Activated T-helper 1 cell treated with anti-CD3 and anti-CD28 coated beads, Interleukin-12 subunit alpha, Interleukin-12 subunit beta, Interleukin-2, Interleukin-4 antibody, amounts not matched to agents 30 ng/mL and 10 ng/mL and 1 ng/mL, durations not matched to agents 14 hours and 24 hours and 36 hours (primary cell): ENCODE measurements at regions not wholly inside any gene's neighbourhood (a gene's known extent, or its start where the extent isn't known, plus 50 kb on each side); places are given as distances from the start of the nearest gene placed in this dataset.
"Not testable (repeated sequence)": the region's sequence is repeated elsewhere in the genome, so short reads cannot be mapped to it uniquely, and the experiment has no call there.

Source experiments
- DNase-seq: peaks from one replicate; pipeline ENCODE4 v3.0.0; 2021; ENCODE audit warnings: low spot score
- H3K27ac Mint-ChIP-seq: one replicate; pipeline ENCODE4 v1.8.0; 2021; ENCODE audit warnings: mild to moderate bottlenecking, mixed read lengths
- H3K27me3 Mint-ChIP-seq: one replicate; pipeline ENCODE4 v1.8.0; 2022; ENCODE audit warnings: mild to moderate bottlenecking, moderate library complexity, mixed read lengths; ENCODE audit not compliant: insufficient read depth
- H3K36me3 Mint-ChIP-seq: one replicate; pipeline ENCODE4 v1.8.0; 2021; ENCODE audit warnings: low read depth, mixed read lengths
- H3K4me1 Mint-ChIP-seq: one replicate; pipeline ENCODE4 v1.8.0; 2021; ENCODE audit warnings: low read depth, mixed read lengths
- H3K4me3 Mint-ChIP-seq: one replicate; pipeline ENCODE4 v1.8.0; 2021; ENCODE audit warnings: mild to moderate bottlenecking, moderate library complexity, mixed read lengths
- H3K9me3 Mint-ChIP-seq: one replicate; pipeline ENCODE4 v1.8.0; 2021; ENCODE audit warnings: mixed read lengths
- intact Hi-C: fragments of 100-400 bp; cut with micrococcal nuclease; formaldehyde crosslinking; loops from one replicate; pipeline ENCODE4 v1.15.1; 2024

- intact Hi-C loops: no loop called here
- Mint-ChIP-seq H3K36me3 (no peaks in the 10 kb centered on the region), H3K4me1 (no peaks in the 10 kb centered on the region), H3K9me3 (no peaks in the 10 kb centered on the region), H3K27me3 (no peaks in the 10 kb centered on the region), H3K27ac (no peak overlapping the region), H3K4me3 (no peak overlapping the region)
- DNase-seq: no peak
Observed at GRCh38 chr6:95837890-95838289, 177.9 kb upstream of the FUT9 start.

GRCh38 chr6:95841560-95841959, 174.2 kb upstream of the FUT9 start:
- H3K27ac Mint-ChIP-seq: no peak overlapping the region
- H3K4me3 Mint-ChIP-seq: no peak overlapping the region
- intact Hi-C loops: no loop called here
- H3K4me1 Mint-ChIP-seq: no peaks in the 10 kb centered on the region
- no peaks in the 10 kb centered on the region for H3K9me3 Mint-ChIP-seq
- no peak for DNase-seq
- H3K27me3 Mint-ChIP-seq: no peaks in the 10 kb centered on the region
- no peaks in the 10 kb centered on the region for H3K36me3 Mint-ChIP-seq

- H3K9me3 Mint-ChIP-seq: no peaks in the 10 kb centered on the region
- H3K27ac Mint-ChIP-seq: no peak overlapping the region
- H3K4me3 Mint-ChIP-seq: no peak overlapping the region
- H3K4me1 Mint-ChIP-seq: no peaks in the 10 kb centered on the region
- intact Hi-C loops: no loop called here
- DNase-seq: no peak
- H3K36me3 Mint-ChIP-seq: no peaks in the 10 kb centered on the region
- no peaks in the 10 kb centered on the region for H3K27me3 Mint-ChIP-seq
Observed at GRCh38 chr6:95846652-95847051, 169.1 kb upstream of the FUT9 start.

GRCh38 chr6:95847061-95847460, 168.7 kb upstream of the FUT9 start:
- H3K27ac Mint-ChIP-seq: no peak overlapping the region
- no peaks in the 10 kb centered on the region for H3K4me1 Mint-ChIP-seq
- no peaks in the 10 kb centered on the region for H3K36me3 Mint-ChIP-seq
- no peaks in the 10 kb centered on the region for H3K27me3 Mint-ChIP-seq
- intact Hi-C loops: no loop called here
- no peak overlapping the region for H3K4me3 Mint-ChIP-seq
- no peaks in the 10 kb centered on the region for H3K9me3 Mint-ChIP-seq
- DNase-seq: no peak

- no peaks in the 10 kb centered on the region for H3K27me3 Mint-ChIP-seq
- no peak overlapping the region for H3K27ac Mint-ChIP-seq
- DNase-seq: no peak
- no peaks in the 10 kb centered on the region for H3K4me1 Mint-ChIP-seq
- no peaks in the 10 kb centered on the region for H3K9me3 Mint-ChIP-seq
- intact Hi-C loops: no loop called here
- H3K4me3 Mint-ChIP-seq: no peak overlapping the region
- H3K36me3 Mint-ChIP-seq: no peaks in the 10 kb centered on the region
Observed at GRCh38 chr6:95848717-95849116, 167.1 kb upstream of the FUT9 start.

- H3K27me3 Mint-ChIP-seq: no peaks in the 10 kb centered on the region
- H3K9me3 Mint-ChIP-seq: peaks cover 4% of the 10 kb centered on the region
- no peaks in the 10 kb centered on the region for H3K4me1 Mint-ChIP-seq
- H3K4me3 Mint-ChIP-seq: no peak overlapping the region
- no peaks in the 10 kb centered on the region for H3K36me3 Mint-ChIP-seq
- intact Hi-C loops: no loop called here
- DNase-seq: no peak
- H3K27ac Mint-ChIP-seq: no peak overlapping the region
Observed at GRCh38 chr6:95856876-95857364, 158.9 kb upstream of the FUT9 start.

GRCh38 chr6:95865857-95866256, 149.9 kb upstream of the FUT9 start:
- Mint-ChIP-seq H3K4me1 (no peaks in the 10 kb centered on the region), H3K9me3 (no peaks in the 10 kb centered on the region), H3K36me3 (no peaks in the 10 kb centered on the region), H3K27me3 (no peaks in the 10 kb centered on the region), H3K4me3 (no peak overlapping the region), H3K27ac (no peak overlapping the region)
- no peak for DNase-seq
- intact Hi-C loops: loop anchor here (5.0 kb wide), 1 partner anchor 434 kb away; no protein-coding TSS in a partner anchor

GRCh38 chr6:95866732-95867131, 149.0 kb upstream of the FUT9 start:
- intact Hi-C loops: loop anchor here (5.0 kb wide), 1 partner anchor 434 kb away; no protein-coding TSS in a partner anchor
- H3K27ac Mint-ChIP-seq: no peak overlapping the region
- DNase-seq: no peak
- no peak overlapping the region for H3K4me3 Mint-ChIP-seq
- no peaks in the 10 kb centered on the region for H3K4me1 Mint-ChIP-seq
- no peaks in the 10 kb centered on the region for H3K36me3 Mint-ChIP-seq
- no peaks in the 10 kb centered on the region for H3K9me3 Mint-ChIP-seq
- H3K27me3 Mint-ChIP-seq: no peaks in the 10 kb centered on the region

- intact Hi-C loops: loop anchor here (5.0 kb wide), 1 partner anchor 435 kb away; no protein-coding TSS in a partner anchor
- Mint-ChIP-seq H3K4me1 (no peaks in the 10 kb centered on the region), H3K27ac (no peak overlapping the region), H3K9me3 (no peaks in the 10 kb centered on the region), H3K4me3 (no peak overlapping the region), H3K36me3 (no peaks in the 10 kb centered on the region), H3K27me3 (no peaks in the 10 kb centered on the region)
- no peak for DNase-seq
Observed at GRCh38 chr6:95867205-95867604, 148.6 kb upstream of the FUT9 start.

GRCh38 chr6:95877480-95877879, 138.3 kb upstream of the FUT9 start:
- H3K4me3 Mint-ChIP-seq: no peak overlapping the region
- H3K27me3 Mint-ChIP-seq: no peaks in the 10 kb centered on the region
- no peaks in the 10 kb centered on the region for H3K4me1 Mint-ChIP-seq
- H3K9me3 Mint-ChIP-seq: no peaks in the 10 kb centered on the region
- DNase-seq: no peak
- no peak overlapping the region for H3K27ac Mint-ChIP-seq
- H3K36me3 Mint-ChIP-seq: no peaks in the 10 kb centered on the region
- intact Hi-C loops: no loop called here

- no peaks in the 10 kb centered on the region for H3K9me3 Mint-ChIP-seq
- no peaks in the 10 kb centered on the region for H3K4me1 Mint-ChIP-seq
- intact Hi-C loops: no loop called here
- no peaks in the 10 kb centered on the region for H3K36me3 Mint-ChIP-seq
- H3K27me3 Mint-ChIP-seq: no peaks in the 10 kb centered on the region
- H3K4me3 Mint-ChIP-seq: no peak overlapping the region
- H3K27ac Mint-ChIP-seq: no peak overlapping the region
- DNase-seq: no peak
Observed at GRCh38 chr6:95879856-95880255, 135.9 kb upstream of the FUT9 start.

- Mint-ChIP-seq H3K9me3 (no peaks in the 10 kb centered on the region), H3K27me3 (no peaks in the 10 kb centered on the region), H3K36me3 (no peaks in the 10 kb centered on the region), H3K4me3 (no peak overlapping the region), H3K4me1 (no peaks in the 10 kb centered on the region), H3K27ac (no peak overlapping the region)
- intact Hi-C loops: no loop called here
- DNase-seq: no peak
Observed at GRCh38 chr6:95882371-95882770, 133.4 kb upstream of the FUT9 start.

- H3K27me3 Mint-ChIP-seq, intact Hi-C loops, H3K9me3 Mint-ChIP-seq, H3K36me3 Mint-ChIP-seq, H3K4me1 Mint-ChIP-seq, H3K4me3 Mint-ChIP-seq, DNase-seq, H3K27ac Mint-ChIP-seq: not testable (repeated sequence)
Observed at GRCh38 chr6:95888711-95889110, 127.1 kb upstream of the FUT9 start.

- no peak for DNase-seq
- H3K27ac Mint-ChIP-seq: no peak overlapping the region
- H3K36me3 Mint-ChIP-seq: no peaks in the 10 kb centered on the region
- H3K4me3 Mint-ChIP-seq: no peak overlapping the region
- no peaks in the 10 kb centered on the region for H3K4me1 Mint-ChIP-seq
- intact Hi-C loops: no loop called here
- no peaks in the 10 kb centered on the region for H3K9me3 Mint-ChIP-seq
- no peaks in the 10 kb centered on the region for H3K27me3 Mint-ChIP-seq
Observed at GRCh38 chr6:95905132-95905531, 110.6 kb upstream of the FUT9 start.
